ENCODE measurements at regions not wholly inside any gene's neighbourhood (a gene's known extent, or its start where the extent isn't known, plus 50 kb on each side); places are given as distances from the start of the nearest gene placed in this dataset.

- TF ChIP-seq CTCF (IDR thresholded peaks at IDR 0.05) = no peak
- TF ChIP-seq POLR2A (IDR thresholded peaks at IDR 0.05; ENCODE audit: low read length) = no peak
- no peak for TF ChIP-seq CEBPB (IDR thresholded peaks at IDR 0.05)
- no peak for TF ChIP-seq EP300 (IDR thresholded peaks at IDR 0.05)
- TF ChIP-seq JUN (IDR thresholded peaks at IDR 0.05) = no peak
- TF ChIP-seq NR3C1 (IDR thresholded peaks at IDR 0.05) = no peak
Observed at GRCh38 chr6:115287467-115287866, 773.2 kb downstream of the FRK start.
